ENCODE measurements at regions not wholly inside any gene's neighbourhood (a gene's known extent, or its start where the extent isn't known, plus 50 kb on each side); places are given as distances from the start of the nearest gene placed in this dataset.
"Not testable (repeated sequence)": the region's sequence is repeated elsewhere in the genome, so short reads cannot be mapped to it uniquely, and the experiment has no call there.

GRCh38 chr6:9360881-9361280 is 925.5 kb upstream of the SLC35B3 start:
- TF ChIP-seq GATA1 (IDR thresholded peaks at IDR 0.05; ENCODE audit: low read depth, low read length) (no peak), POLR2A (IDR thresholded peaks at IDR 0.05; ENCODE audit: low read length) (no peak)
- DNase-seq: no peak

DNA sequence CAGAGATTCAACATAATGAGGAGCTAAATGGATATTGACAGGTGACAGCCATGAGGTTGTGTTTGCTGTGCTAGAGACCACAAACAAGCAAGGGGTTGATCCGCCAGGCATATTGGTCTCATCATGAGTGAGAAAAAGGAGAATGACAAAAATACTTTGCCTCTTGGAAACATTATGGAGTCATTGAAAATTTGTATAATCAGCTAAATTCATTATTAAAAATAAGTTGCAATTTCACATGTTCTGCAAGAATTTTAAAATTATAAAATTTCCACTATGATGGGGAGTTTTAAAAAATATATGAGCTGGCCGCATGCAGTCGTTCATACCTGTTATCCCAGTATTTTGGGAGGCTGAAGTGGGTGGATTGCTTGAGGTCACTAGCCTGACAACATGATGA is 912.3 kb upstream of the SLC35B3 start:
- no peak for DNase-seq
- TF ChIP-seq GATA1 (IDR thresholded peaks at IDR 0.05; ENCODE audit: low read depth, low read length): no peak
- TF ChIP-seq POLR2A (IDR thresholded peaks at IDR 0.05; ENCODE audit: low read length): no peak

DNA sequence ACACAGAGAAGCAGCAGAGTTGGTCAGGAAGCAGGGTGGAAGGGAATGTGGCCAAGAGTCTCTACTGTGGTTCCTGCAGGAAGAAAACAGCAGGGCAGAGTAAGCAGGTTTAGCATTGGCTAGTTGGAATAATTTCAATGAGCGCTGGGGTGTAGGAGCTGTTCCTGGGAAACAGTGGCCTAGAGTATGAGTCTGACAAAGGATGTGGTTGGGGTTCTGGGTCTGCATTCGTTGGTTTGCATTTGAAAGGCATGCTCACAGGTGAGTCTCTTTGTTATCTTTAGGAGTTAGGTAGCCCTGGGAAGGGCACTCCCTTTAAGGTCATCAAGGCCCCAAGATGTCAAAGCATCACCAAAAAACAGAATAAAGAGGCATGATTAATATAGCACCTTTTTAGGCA is 911.6 kb upstream of the SLC35B3 start:
- TF ChIP-seq GATA1 (IDR thresholded peaks at IDR 0.05; ENCODE audit: low read depth, low read length): no peak

DNA sequence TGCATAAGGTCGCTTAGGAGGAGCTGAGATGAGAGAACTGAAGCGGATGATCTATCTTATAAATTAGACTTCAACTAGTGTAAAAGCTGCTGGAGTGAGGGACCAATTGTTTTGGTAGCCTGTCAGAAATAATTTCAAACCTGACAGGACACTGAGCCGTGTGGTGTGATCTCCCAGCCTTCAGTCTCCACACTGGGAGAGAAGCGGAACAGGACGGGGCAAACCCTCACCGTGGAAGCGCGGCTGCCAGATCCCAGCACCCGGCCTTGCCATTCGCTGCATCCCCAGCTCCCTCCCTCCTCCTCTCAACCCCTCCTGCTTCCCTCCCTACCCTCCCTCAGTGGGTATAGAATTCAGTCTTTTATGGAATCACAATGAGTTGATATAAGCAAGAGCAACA is 900.1 kb upstream of the SLC35B3 start:
- no peak for DNase-seq
- no peak for TF ChIP-seq GATA1 (IDR thresholded peaks at IDR 0.05; ENCODE audit: low read depth, low read length)
- no peak for TF ChIP-seq POLR2A (IDR thresholded peaks at IDR 0.05; ENCODE audit: low read length)

More for the DNA sequence above, 911.6 kb upstream of the SLC35B3 start:
- DNase-seq: no peak

DNA sequence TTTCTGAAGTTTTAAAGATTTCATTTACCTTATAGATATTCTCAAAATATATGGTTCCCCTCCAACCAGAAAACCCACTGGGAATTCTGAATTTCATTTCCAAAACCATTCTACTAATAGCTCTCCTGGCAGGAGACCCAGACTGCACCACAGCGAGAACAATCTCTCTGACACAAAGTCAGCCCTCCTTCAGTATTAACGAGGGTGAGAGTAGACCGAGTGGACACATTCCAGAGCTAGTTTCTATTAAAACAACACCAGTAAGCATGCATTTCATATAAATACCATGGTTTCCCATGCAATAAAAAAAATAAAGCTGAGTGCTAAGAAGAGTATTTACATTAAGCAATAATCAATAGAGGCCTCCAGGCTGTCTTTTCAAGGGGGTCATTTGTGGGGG is 899.6 kb upstream of the SLC35B3 start:
- TF ChIP-seq POLR2A (IDR thresholded peaks at IDR 0.05; ENCODE audit: low read length) (no peak), GATA1 (IDR thresholded peaks at IDR 0.05; ENCODE audit: low read depth, low read length) (no peak)
- DNase-seq: no peak

DNA sequence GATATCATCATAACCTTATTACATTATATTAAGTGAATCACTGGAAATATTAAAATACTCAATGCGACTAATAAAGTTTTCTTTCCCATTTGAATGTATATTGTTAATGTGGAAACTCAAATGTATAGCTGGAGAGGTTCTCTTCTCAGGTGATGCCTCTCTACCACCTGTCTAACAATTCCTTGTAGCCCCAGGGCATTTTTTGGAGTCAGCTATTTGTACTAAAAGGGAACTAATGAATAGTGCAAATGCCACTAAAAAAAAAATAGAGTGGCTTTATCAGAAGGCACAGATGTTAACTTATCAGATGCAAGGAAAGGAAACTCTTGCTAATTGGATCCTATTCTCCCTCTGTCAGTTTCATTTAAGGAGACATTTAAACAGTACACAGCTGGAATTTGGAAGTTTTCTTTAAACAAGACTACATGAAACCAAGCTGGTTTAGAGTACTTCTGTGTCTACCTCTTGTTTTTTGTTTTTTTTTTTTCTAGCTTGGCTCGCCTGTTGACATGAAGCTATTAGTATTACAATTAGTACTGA is 897.0 kb upstream of the SLC35B3 start:
- no peak for TF ChIP-seq GATA1 (IDR thresholded peaks at IDR 0.05; ENCODE audit: low read depth, low read length)
- no peak for TF ChIP-seq POLR2A (IDR thresholded peaks at IDR 0.05; ENCODE audit: low read length)
- DNase-seq: peak in 1 of 2 experiments; percentile 2

DNA sequence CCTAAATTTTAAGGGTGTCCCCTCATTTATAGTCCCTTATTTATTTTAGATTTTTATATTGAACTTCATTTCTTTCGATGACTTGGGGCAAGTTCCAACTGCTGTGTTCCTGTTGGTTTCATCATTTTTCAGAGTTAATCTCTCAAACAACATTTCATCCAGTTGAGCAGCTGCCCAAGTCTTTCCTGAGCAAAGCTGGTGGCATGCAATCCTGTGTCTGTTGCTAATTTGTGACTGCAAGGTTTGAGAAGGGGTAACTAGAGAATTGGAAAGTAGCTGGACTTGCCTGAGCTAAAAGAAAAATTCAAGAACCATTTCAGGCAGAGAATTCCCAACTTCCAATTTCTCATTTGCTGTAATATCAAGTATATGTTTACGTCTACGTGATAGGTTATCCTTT is 881.5 kb upstream of the SLC35B3 start:
- TF ChIP-seq POLR2A (IDR thresholded peaks at IDR 0.05; ENCODE audit: low read length) (no peak), GATA1 (IDR thresholded peaks at IDR 0.05; ENCODE audit: low read depth, low read length) (no peak)
- DNase-seq: no peak

GRCh38 chr6:9315966-9316650 is 880.8 kb upstream of the SLC35B3 start:
- DNase-seq: no peak
- TF ChIP-seq POLR2A (IDR thresholded peaks at IDR 0.05; ENCODE audit: low read length) (no peak), GATA1 (IDR thresholded peaks at IDR 0.05; ENCODE audit: low read depth, low read length) (no peak)

GRCh38 chr6:9308284-9308683 is 872.9 kb upstream of the SLC35B3 start:
- TF ChIP-seq GATA1 (IDR thresholded peaks at IDR 0.05; ENCODE audit: low read depth, low read length) (no peak), POLR2A (IDR thresholded peaks at IDR 0.05; ENCODE audit: low read length) (no peak)
- no peak for DNase-seq

- TF ChIP-seq GATA1 (IDR thresholded peaks at IDR 0.05; ENCODE audit: low read depth, low read length) (no peak), POLR2A (IDR thresholded peaks at IDR 0.05; ENCODE audit: low read length) (no peak)
Observed at GRCh38 chr6:9307786-9308185, 872.4 kb upstream of the SLC35B3 start.

GRCh38 chr6:9307187-9307586 is 871.8 kb upstream of the SLC35B3 start:
- TF ChIP-seq GATA1 (IDR thresholded peaks at IDR 0.05; ENCODE audit: low read depth, low read length): no peak
- TF ChIP-seq POLR2A (IDR thresholded peaks at IDR 0.05; ENCODE audit: low read length): no peak
- DNase-seq: no peak

More at GRCh38 chr6:9307786-9308185, 872.4 kb upstream of the SLC35B3 start:
- no peak for DNase-seq

GRCh38 chr6:9295644-9296043 is 860.3 kb upstream of the SLC35B3 start:
- DNase-seq: no peak
- TF ChIP-seq POLR2A (IDR thresholded peaks at IDR 0.05; ENCODE audit: low read length) (no peak), GATA1 (IDR thresholded peaks at IDR 0.05; ENCODE audit: low read depth, low read length) (no peak)

- TF ChIP-seq GATA1 (IDR thresholded peaks at IDR 0.05; ENCODE audit: low read depth, low read length) (no peak), POLR2A (IDR thresholded peaks at IDR 0.05; ENCODE audit: low read length) (no peak)
- DNase-seq: no peak
Observed at GRCh38 chr6:9292975-9293374, 857.6 kb upstream of the SLC35B3 start.

GRCh38 chr6:9290342-9290741 is 855.0 kb upstream of the SLC35B3 start:
- not testable (repeated sequence) for DNase-seq

DNA sequence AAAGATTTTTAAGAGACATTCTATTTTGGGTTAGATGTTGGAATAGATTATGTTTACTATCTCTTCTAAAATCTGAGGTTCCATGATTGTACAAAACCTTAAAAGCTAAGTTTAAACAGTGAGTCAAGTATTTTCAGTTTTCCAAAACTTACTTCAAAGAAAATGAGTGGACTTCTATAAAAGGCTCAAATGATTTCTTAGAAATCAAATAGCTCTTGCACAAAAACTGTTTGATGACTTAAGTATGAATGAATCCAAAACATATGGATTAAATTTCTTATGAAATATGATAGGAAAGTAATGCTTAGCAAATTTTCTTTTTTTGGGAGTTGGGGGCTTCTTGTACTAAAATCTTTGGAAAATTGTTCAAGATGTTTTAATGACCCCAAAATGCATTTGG is 837.3 kb upstream of the SLC35B3 start:
- DNase-seq: no peak
- TF ChIP-seq GATA1 (IDR thresholded peaks at IDR 0.05; ENCODE audit: low read depth, low read length): no peak
- TF ChIP-seq POLR2A (IDR thresholded peaks at IDR 0.05; ENCODE audit: low read length): no peak
